Psoas muscle (tissue), 7 donors: ENCODE measurements at regions not wholly inside any gene's neighbourhood (a gene's known extent, or its start where the extent isn't known, plus 50 kb on each side); places are given as distances from the start of the nearest gene placed in this dataset.
"Not testable (repeated sequence)": the region's sequence is repeated elsewhere in the genome, so short reads cannot be mapped to it uniquely, and the experiment has no call there.

Source experiments
- ATAC-seq, 4 donors: fragments of 200-7000 bp; cut with Tn5 transposase; one replicate each; pipeline ENCODE4 v1.9.1; 2020; ENCODE audit warnings: moderate library complexity in 3 of 4, mild to moderate bottlenecking in 2 of 4
- DNase-seq, 2 donors: peaks; one replicate each; pipeline ENCODE4 v3.0.0-alpha.2; 2020
- H3K27ac ChIP-seq: fragments of 200-600 bp; one replicate; pipeline ENCODE4 v1.8.0; 2022
- H3K27me3 ChIP-seq, 3 donors: fragments of 200-600 bp in 1 of 3; one replicate each; pipeline versions ENCODE4 v1.6.1 to v1.8.0; 2013 to 2022; ENCODE audit warnings: low read length in 2 of 3, mild to moderate bottlenecking in 2 of 3, moderate library complexity in 1 of 3; ENCODE audit not compliant: insufficient read depth in 3 of 3
- H3K36me3 ChIP-seq, 2 donors: fragments of 200-600 bp in 1 of 2; one replicate each; pipeline versions ENCODE4 v1.6.1 to v1.8.0; 2013 to 2022; ENCODE audit warnings: low read depth in 1 of 2, mild to moderate bottlenecking in 1 of 2, moderate library complexity in 1 of 2; ENCODE audit not compliant: insufficient read depth in 1 of 2
- H3K4me1 ChIP-seq: fragments of 200-600 bp; one replicate; pipeline ENCODE4 v1.8.0; 2022
- H3K4me3 ChIP-seq: fragments of 200-600 bp; one replicate; pipeline ENCODE4 v1.8.0; 2022; ENCODE audit warnings: mild to moderate bottlenecking
- H3K9me3 ChIP-seq: fragments of 200-600 bp; one replicate; pipeline ENCODE4 v1.8.0; 2022
- WGBS, 3 donors: extraction: QIAGEN DNeasy Blood & Tissue Kit; methylation state at CpG; one replicate each; pipeline versions ENCODE4 v1.1.6 to v1.1.7; 2013; 5-methylcytosine and 5-hydroxymethylcytosine counted together
- intact Hi-C, 2 donors: fragments of 100-400 bp; cut with DNase I; formaldehyde crosslinking; loops; one replicate each; pipeline versions ENCODE4 v1.11.0 to v1.14.2; 2022
- TF ChIP-seq, protein P1 (sequence below): fragments of 200-600 bp; IDR thresholded peaks from one replicate; pipeline ENCODE4 v1.8.0; 2022; ENCODE audit warnings: antibody characterized with exemption
- donor health status: healthy with polysubstance abuse.
- donor health status: DM: no; HTN: no; CAD: no; lungs with moderate emphysema.
- donor health status: Bipolar disorder and iron deficiency.
- donor health status: healthy.
- donor health status: DM: yes; HTN: yes; CAD: no.
- donor health status: DM: no; HTN: no; CAD: no.
- donor health status: DM: yes; HTN: yes; CAD: no.

GRCh38 chr20:53725575-53725970 is 131.9 kb upstream of the ZNF217 start:
- ATAC-seq: no peak
- H3K36me3 ChIP-seq: no peaks in the 10 kb centered on the region
- no peaks in the 10 kb centered on the region for H3K4me1 ChIP-seq
- no peak overlapping the region for H3K27ac ChIP-seq
- H3K4me3 ChIP-seq: no peak overlapping the region
- WGBS, 3 donors: 91 to 96% (median 93%) methylated on average over 11 of the region's 11 CpGs
- TF ChIP-seq, protein P1, sequence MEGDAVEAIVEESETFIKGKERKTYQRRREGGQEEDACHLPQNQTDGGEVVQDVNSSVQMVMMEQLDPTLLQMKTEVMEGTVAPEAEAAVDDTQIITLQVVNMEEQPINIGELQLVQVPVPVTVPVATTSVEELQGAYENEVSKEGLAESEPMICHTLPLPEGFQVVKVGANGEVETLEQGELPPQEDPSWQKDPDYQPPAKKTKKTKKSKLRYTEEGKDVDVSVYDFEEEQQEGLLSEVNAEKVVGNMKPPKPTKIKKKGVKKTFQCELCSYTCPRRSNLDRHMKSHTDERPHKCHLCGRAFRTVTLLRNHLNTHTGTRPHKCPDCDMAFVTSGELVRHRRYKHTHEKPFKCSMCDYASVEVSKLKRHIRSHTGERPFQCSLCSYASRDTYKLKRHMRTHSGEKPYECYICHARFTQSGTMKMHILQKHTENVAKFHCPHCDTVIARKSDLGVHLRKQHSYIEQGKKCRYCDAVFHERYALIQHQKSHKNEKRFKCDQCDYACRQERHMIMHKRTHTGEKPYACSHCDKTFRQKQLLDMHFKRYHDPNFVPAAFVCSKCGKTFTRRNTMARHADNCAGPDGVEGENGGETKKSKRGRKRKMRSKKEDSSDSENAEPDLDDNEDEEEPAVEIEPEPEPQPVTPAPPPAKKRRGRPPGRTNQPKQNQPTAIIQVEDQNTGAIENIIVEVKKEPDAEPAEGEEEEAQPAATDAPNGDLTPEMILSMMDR: no peak
- H3K27me3 ChIP-seq: no peaks in the 10 kb centered on the region
- H3K9me3 ChIP-seq: no peaks in the 10 kb centered on the region
- DNase-seq: no peak
- intact Hi-C loops: no loop called here

- intact Hi-C loops: no loop called here
- Histone ChIP-seq H3K27me3 (no peaks in the 10 kb centered on the region), H3K36me3 (no peaks in the 10 kb centered on the region), H3K4me3 (no peak overlapping the region), H3K9me3 (no peaks in the 10 kb centered on the region), H3K27ac (no peak overlapping the region), H3K4me1 (no peaks in the 10 kb centered on the region)
- WGBS, 3 donors: 73 to 75% (median 74%) methylated on average over 7 of the region's 7 CpGs
- TF ChIP-seq, protein P1: no peak
- DNase-seq (no peak), ATAC-seq (no peak)
Measured at GRCh38 chr20:53723621-53724020, 130.0 kb upstream of the ZNF217 start.

DNA sequence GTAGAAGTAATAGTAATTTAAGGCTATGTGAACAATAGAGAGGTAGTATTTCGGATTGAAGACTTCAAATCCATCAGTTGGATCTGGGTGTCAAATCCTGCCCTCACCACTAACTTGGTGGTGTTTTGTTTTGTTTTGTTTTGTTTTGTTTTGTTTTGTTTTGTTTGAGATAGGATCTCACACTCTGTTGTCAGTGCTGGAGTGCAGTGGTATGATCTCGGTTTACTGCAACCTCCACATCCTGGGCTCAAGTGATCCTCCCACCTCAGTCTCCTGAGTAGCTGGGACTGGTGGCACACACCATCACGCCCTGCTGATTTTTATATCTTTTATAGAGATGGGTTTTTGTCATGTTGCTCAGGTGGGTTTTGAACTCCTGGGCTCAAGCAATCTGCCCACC is 129.4 kb upstream of the ZNF217 start:
- no peak for ATAC-seq
- 92 to 96% (median 93%) methylated on average over 3 of the region's 3 CpGs for WGBS, 3 donors
- no peaks in the 10 kb centered on the region for H3K4me1 ChIP-seq
- no peak for DNase-seq
- intact Hi-C loops: no loop called here
- no peak overlapping the region for H3K27ac ChIP-seq
- H3K9me3 ChIP-seq: no peaks in the 10 kb centered on the region
- no peaks in the 10 kb centered on the region for H3K27me3 ChIP-seq
- no peaks in the 10 kb centered on the region for H3K36me3 ChIP-seq
- TF ChIP-seq, protein P1: no peak
- no peak overlapping the region for H3K4me3 ChIP-seq

GRCh38 chr20:53722515-53723036 is 128.9 kb upstream of the ZNF217 start:
- DNase-seq: no peak
- Histone ChIP-seq H3K4me1 (no peaks in the 10 kb centered on the region), H3K9me3 (no peaks in the 10 kb centered on the region), H3K4me3 (no peak overlapping the region), H3K27ac (no peak overlapping the region), H3K27me3 (no peaks in the 10 kb centered on the region), H3K36me3 (no peaks in the 10 kb centered on the region)
- ATAC-seq: no peak
- 79 to 96% (median 90%) methylated on average over 5 of the region's 5 CpGs for WGBS, 3 donors
- intact Hi-C loops: no loop called here
- TF ChIP-seq, protein P1: no peak

- H3K4me1 ChIP-seq, ATAC-seq, intact Hi-C loops, H3K36me3 ChIP-seq, H3K4me3 ChIP-seq, H3K9me3 ChIP-seq, H3K27me3 ChIP-seq, DNase-seq, H3K27ac ChIP-seq: not testable (repeated sequence)
- 94 to 96% (median 96%) methylated on average over 6 of the region's 6 CpGs for WGBS, 3 donors
Measured at GRCh38 chr20:53721445-53721963, 127.9 kb upstream of the ZNF217 start.

GRCh38 chr20:53719171-53719803 is 125.6 kb upstream of the ZNF217 start:
- H3K27ac ChIP-seq, H3K4me1 ChIP-seq, ATAC-seq, H3K4me3 ChIP-seq, DNase-seq, H3K9me3 ChIP-seq, H3K36me3 ChIP-seq, H3K27me3 ChIP-seq, intact Hi-C loops: not testable (repeated sequence)
- 93 to 97% (median 95%) methylated on average over 8 of the region's 8 CpGs for WGBS, 3 donors
